SH-SY5Y (cell line): ENCODE measurements at regions not wholly inside any gene's neighbourhood (a gene's known extent, or its start where the extent isn't known, plus 50 kb on each side); places are given as distances from the start of the nearest gene placed in this dataset.

Experiments
- GATA2 ChIP-seq: IDR thresholded peaks from 2 replicates; pipeline ENCODE4 v1.6.1; 2011; ENCODE audit warnings: mild to moderate bottlenecking, low read depth, low read length
- GATA3 ChIP-seq: IDR thresholded peaks from 2 replicates; pipeline ENCODE4 v1.6.1; 2011; ENCODE audit warnings: low read depth, mild to moderate bottlenecking, low read length, moderate library complexity

DNA sequence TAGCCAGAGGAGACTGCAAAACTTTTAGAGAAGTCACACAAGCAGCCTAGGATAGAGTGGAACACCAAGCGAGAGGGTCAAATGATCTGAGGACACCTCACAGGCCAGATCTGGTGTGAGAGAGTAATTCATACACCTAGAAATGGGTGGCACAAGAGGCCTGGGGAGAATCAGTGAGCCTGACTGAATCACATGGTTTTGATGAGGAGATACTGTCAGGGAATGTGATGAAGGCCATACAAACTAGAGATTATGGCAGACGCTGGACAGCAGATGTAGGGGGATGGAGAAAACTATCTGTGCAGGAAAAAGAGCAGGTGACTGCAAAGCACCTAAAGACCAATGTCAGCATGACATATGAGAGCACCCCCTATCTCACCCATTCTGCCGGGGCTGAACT lies 105.0 kb upstream of the TTC14 start:
- peak; percentile 69 for TF ChIP-seq GATA2
- TF ChIP-seq GATA3 = peak; percentile 61; the same call in 1 of the 2 replicates
